ENCODE measurements at regions not wholly inside any gene's neighbourhood (a gene's known extent, or its start where the extent isn't known, plus 50 kb on each side); places are given as distances from the start of the nearest gene placed in this dataset.

DNA sequence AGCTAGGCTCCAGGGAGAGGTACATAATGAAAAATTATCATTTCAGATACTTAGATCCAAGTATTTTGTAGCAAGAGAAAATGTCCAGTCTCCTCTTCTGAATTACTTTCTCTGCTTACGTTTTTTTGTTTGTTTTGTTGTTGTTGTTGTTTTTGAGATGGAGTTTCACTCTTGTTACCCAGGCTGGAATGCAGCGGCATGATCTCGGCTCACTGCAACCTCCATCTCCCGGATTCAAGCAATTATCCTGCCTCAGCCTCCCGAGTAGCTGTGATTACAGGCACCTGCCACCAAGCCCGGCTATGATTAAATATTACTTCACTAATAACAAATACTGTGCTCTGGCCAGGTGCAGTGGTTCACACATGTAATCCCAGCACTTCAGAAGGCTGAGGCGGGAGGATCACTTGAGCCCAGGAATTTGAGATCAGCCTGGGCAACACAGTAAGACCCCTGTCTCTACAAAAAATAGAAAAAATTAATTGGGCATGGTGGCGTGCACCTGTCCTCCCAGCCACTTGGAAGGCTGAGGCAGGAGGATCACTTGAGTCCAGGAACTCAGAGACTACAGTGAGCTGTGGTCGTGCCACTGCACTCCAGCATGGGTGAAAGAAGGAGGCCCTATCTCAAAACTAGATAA is 155.0 kb upstream of the JARID2 start:
- TF ChIP-seq, protein P1, sequence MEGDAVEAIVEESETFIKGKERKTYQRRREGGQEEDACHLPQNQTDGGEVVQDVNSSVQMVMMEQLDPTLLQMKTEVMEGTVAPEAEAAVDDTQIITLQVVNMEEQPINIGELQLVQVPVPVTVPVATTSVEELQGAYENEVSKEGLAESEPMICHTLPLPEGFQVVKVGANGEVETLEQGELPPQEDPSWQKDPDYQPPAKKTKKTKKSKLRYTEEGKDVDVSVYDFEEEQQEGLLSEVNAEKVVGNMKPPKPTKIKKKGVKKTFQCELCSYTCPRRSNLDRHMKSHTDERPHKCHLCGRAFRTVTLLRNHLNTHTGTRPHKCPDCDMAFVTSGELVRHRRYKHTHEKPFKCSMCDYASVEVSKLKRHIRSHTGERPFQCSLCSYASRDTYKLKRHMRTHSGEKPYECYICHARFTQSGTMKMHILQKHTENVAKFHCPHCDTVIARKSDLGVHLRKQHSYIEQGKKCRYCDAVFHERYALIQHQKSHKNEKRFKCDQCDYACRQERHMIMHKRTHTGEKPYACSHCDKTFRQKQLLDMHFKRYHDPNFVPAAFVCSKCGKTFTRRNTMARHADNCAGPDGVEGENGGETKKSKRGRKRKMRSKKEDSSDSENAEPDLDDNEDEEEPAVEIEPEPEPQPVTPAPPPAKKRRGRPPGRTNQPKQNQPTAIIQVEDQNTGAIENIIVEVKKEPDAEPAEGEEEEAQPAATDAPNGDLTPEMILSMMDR (conservative IDR thresholded peaks at IDR 0.05): no peak
- no peak for TF ChIP-seq EZH2 (IDR thresholded peaks at IDR 0.05; ENCODE audit: low read depth)
